ENCODE measurements at regions not wholly inside any gene's neighbourhood (a gene's known extent, or its start where the extent isn't known, plus 50 kb on each side); places are given as distances from the start of the nearest gene placed in this dataset.

GRCh38 chr12:115756271-115756670 is 521.2 kb downstream of the MED13L start:
- H3K4me3 ChIP-seq = no peak overlapping the region
- no peaks in the 10 kb centered on the region for H3K9me3 ChIP-seq (ENCODE audit: low read depth)
- H3F3A ChIP-seq (ENCODE audit: insufficient read depth) = no peaks in the 10 kb centered on the region
- in situ Hi-C loops (cut with MboI) = no loop called here
- H4K20me1 ChIP-seq (ENCODE audit: insufficient read depth) = no peaks in the 10 kb centered on the region
- H3K4me1 ChIP-seq (ENCODE audit: insufficient read depth) = peaks cover 6% of the 10 kb centered on the region; the same call in 1 of the 2 replicates
- no peak overlapping the region for H2AFZ ChIP-seq
- H3K9me2 ChIP-seq (ENCODE audit: insufficient read depth) = no peaks in the 10 kb centered on the region
- H3K4me2 ChIP-seq (ENCODE audit: unreplicated experiment) = no peak overlapping the region
- H3K79me2 ChIP-seq (ENCODE audit: insufficient read depth) = no peaks in the 10 kb centered on the region
- H3K9ac ChIP-seq = no peak overlapping the region
- H3K27ac ChIP-seq = no peak overlapping the region
- H3K36me3 ChIP-seq (ENCODE audit: low read depth) = no peaks in the 10 kb centered on the region
- 89 to 95% methylated on average over 4 of the region's 4 CpGs for WGBS, 2 experiments (ENCODE audit: low coverage in 1 of 2, low lambda C conversion rate in 2 of 2, missing lambda C conversion rate in 2 of 2)
- H3K27me3 ChIP-seq (replicated peaks; ENCODE audit: insufficient read depth) = no peaks in the 10 kb centered on the region
- DNase-seq = no peak
- TF ChIP-seq EZH2 (IDR thresholded peaks at IDR 0.05; ENCODE audit: insufficient read depth, poor library complexity, severe bottlenecking) = no peak
- TF ChIP-seq EZH2phosphoT487 (IDR thresholded peaks at IDR 0.05; ENCODE audit: insufficient read depth, low read depth) = no peak

- DNase-seq = no peak
- no peaks in the 10 kb centered on the region for H3K79me2 ChIP-seq (ENCODE audit: insufficient read depth)
- no peak overlapping the region for H3K4me3 ChIP-seq
- H4K20me1 ChIP-seq (ENCODE audit: insufficient read depth) = no peaks in the 10 kb centered on the region
- no peaks in the 10 kb centered on the region for H3K9me3 ChIP-seq (ENCODE audit: low read depth)
- H3K9me2 ChIP-seq (ENCODE audit: insufficient read depth) = no peaks in the 10 kb centered on the region
- no peak overlapping the region for H2AFZ ChIP-seq
- in situ Hi-C loops (cut with MboI) = no loop called here
- TF ChIP-seq EZH2phosphoT487 (IDR thresholded peaks at IDR 0.05; ENCODE audit: insufficient read depth, low read depth) (no peak), EZH2 (IDR thresholded peaks at IDR 0.05; ENCODE audit: insufficient read depth, poor library complexity, severe bottlenecking) (no peak)
- H3K36me3 ChIP-seq (ENCODE audit: low read depth) = no peaks in the 10 kb centered on the region
- no peak overlapping the region for H3K9ac ChIP-seq
- WGBS, 2 experiments (ENCODE audit: low coverage in 1 of 2, low lambda C conversion rate in 2 of 2, missing lambda C conversion rate in 2 of 2) = 75 to 85% methylated on average over 3 of the region's 3 CpGs
- H3K27me3 ChIP-seq (replicated peaks; ENCODE audit: insufficient read depth) = no peaks in the 10 kb centered on the region
- no peaks in the 10 kb centered on the region for H3F3A ChIP-seq (ENCODE audit: insufficient read depth)
- H3K4me2 ChIP-seq (ENCODE audit: unreplicated experiment) = no peak overlapping the region
- H3K4me1 ChIP-seq (ENCODE audit: insufficient read depth) = peaks cover 6% of the 10 kb centered on the region; the same call in 1 of the 2 replicates
- H3K27ac ChIP-seq = no peak overlapping the region
These were observed 521.8 kb downstream of the MED13L start for GRCh38 chr12:115755725-115756085.

- Histone ChIP-seq H3K4me2 (ENCODE audit: unreplicated experiment) (no peak overlapping the region), H3K27ac (no peak overlapping the region), H3K9ac (no peak overlapping the region), H3K9me2 (ENCODE audit: insufficient read depth) (no peaks in the 10 kb centered on the region), H3K4me1 (ENCODE audit: insufficient read depth) (peaks cover 6% of the 10 kb centered on the region; the same call in 1 of the 2 replicates), H2AFZ (no peak overlapping the region), H3K79me2 (ENCODE audit: insufficient read depth) (no peaks in the 10 kb centered on the region), H3K36me3 (ENCODE audit: low read depth) (no peaks in the 10 kb centered on the region), H4K20me1 (ENCODE audit: insufficient read depth) (no peaks in the 10 kb centered on the region), H3K9me3 (ENCODE audit: low read depth) (no peaks in the 10 kb centered on the region), H3K4me3 (no peak overlapping the region), H3K27me3 (replicated peaks; ENCODE audit: insufficient read depth) (no peaks in the 10 kb centered on the region), H3F3A (ENCODE audit: insufficient read depth) (no peaks in the 10 kb centered on the region)
- TF ChIP-seq EZH2 (IDR thresholded peaks at IDR 0.05; ENCODE audit: insufficient read depth, poor library complexity, severe bottlenecking) (no peak), EZH2phosphoT487 (IDR thresholded peaks at IDR 0.05; ENCODE audit: insufficient read depth, low read depth) (no peak)
- 93 to 94% methylated on average over 9 of the region's 9 CpGs for WGBS, 2 experiments (ENCODE audit: low coverage in 1 of 2, low lambda C conversion rate in 2 of 2, missing lambda C conversion rate in 2 of 2)
- no peak for DNase-seq
- in situ Hi-C loops (cut with MboI) = no loop called here
These were observed 522.3 kb downstream of the MED13L start for GRCh38 chr12:115755061-115755724.

GRCh38 chr12:115752913-115753726 is 524.4 kb downstream of the MED13L start:
- Histone ChIP-seq H3K27ac (no peak overlapping the region), H3F3A (ENCODE audit: insufficient read depth) (no peaks in the 10 kb centered on the region), H3K27me3 (replicated peaks; ENCODE audit: insufficient read depth) (no peaks in the 10 kb centered on the region), H3K9ac (no peak overlapping the region), H3K9me2 (ENCODE audit: insufficient read depth) (no peaks in the 10 kb centered on the region), H2AFZ (no peak overlapping the region), H3K4me2 (ENCODE audit: unreplicated experiment) (no peak overlapping the region), H3K4me1 (ENCODE audit: insufficient read depth) (peaks cover 6% of the 10 kb centered on the region; the same call in 1 of the 2 replicates), H3K79me2 (ENCODE audit: insufficient read depth) (no peaks in the 10 kb centered on the region), H4K20me1 (ENCODE audit: insufficient read depth) (no peaks in the 10 kb centered on the region), H3K4me3 (no peak overlapping the region), H3K9me3 (ENCODE audit: low read depth) (no peaks in the 10 kb centered on the region), H3K36me3 (ENCODE audit: low read depth) (no peaks in the 10 kb centered on the region)
- 70 to 71% methylated on average over 5 of the region's 5 CpGs for WGBS, 2 experiments (ENCODE audit: low coverage in 1 of 2, low lambda C conversion rate in 2 of 2, missing lambda C conversion rate in 2 of 2)
- in situ Hi-C loops (cut with MboI) = no loop called here
- no peak for TF ChIP-seq EZH2 (IDR thresholded peaks at IDR 0.05; ENCODE audit: insufficient read depth, poor library complexity, severe bottlenecking)
- no peak for TF ChIP-seq EZH2phosphoT487 (IDR thresholded peaks at IDR 0.05; ENCODE audit: insufficient read depth, low read depth)
- peak; percentile 81 for DNase-seq

Measured in GM23248 (cell line).